BLaER1 treated with 17β-estradiol and CSF1 and Interleukin-3, amounts not matched to agents 10 nM and 100 nM (cell line): ENCODE measurements at regions not wholly inside any gene's neighbourhood (a gene's known extent, or its start where the extent isn't known, plus 50 kb on each side); places are given as distances from the start of the nearest gene placed in this dataset.
A peak's percentile ranks its signal among the peaks of the same experiment; 100 is the strongest.
"Not testable (repeated sequence)": the region's sequence is repeated elsewhere in the genome, so short reads cannot be mapped to it uniquely, and the experiment has no call there.

Source experiments
- H3K27ac ChIP-seq, 11 experiments: shearing (Covaris generic); formaldehyde crosslinking; 2 replicates each; pipeline ENCODE4 v1.8.1; 2022
- H3K27me3 ChIP-seq, 11 experiments: shearing (Covaris generic); formaldehyde crosslinking; 2 replicates each; pipeline ENCODE4 v1.8.1; 2022
- H3K36me3 ChIP-seq, 11 experiments: shearing (Covaris generic); formaldehyde crosslinking; 2 replicates each; pipeline ENCODE4 v1.8.1; 2022
- H3K4me1 ChIP-seq, 10 experiments: shearing (Covaris generic); formaldehyde crosslinking; 2 replicates each; pipeline ENCODE4 v1.8.1; 2022
- H3K4me2 ChIP-seq, 11 experiments: shearing (Covaris generic); formaldehyde crosslinking; 2 replicates each; pipeline ENCODE4 v1.8.1; 2022
- H3K4me3 ChIP-seq, 10 experiments: shearing (Covaris generic); formaldehyde crosslinking; 2 replicates each; pipeline ENCODE4 v1.8.1; 2022
- H3K9ac ChIP-seq, 11 experiments: shearing (Covaris generic); formaldehyde crosslinking; 2 replicates each; pipeline ENCODE4 v1.8.1; 2022
- H3K9me3 ChIP-seq, 11 experiments: shearing (Covaris generic); formaldehyde crosslinking; replicated peaks in 1 of 11; 2 replicates each; pipeline ENCODE4 v1.8.1; 2022
- H4K20me1 ChIP-seq, 11 experiments: shearing (Covaris generic); formaldehyde crosslinking; 2 replicates each; pipeline ENCODE4 v1.8.1; 2022
- Cebpa-rat ChIP-seq, 11 experiments: shearing (Covaris generic); IDR thresholded peaks; 2 replicates each; pipeline ENCODE4 v1.8.1; 2022

DNA sequence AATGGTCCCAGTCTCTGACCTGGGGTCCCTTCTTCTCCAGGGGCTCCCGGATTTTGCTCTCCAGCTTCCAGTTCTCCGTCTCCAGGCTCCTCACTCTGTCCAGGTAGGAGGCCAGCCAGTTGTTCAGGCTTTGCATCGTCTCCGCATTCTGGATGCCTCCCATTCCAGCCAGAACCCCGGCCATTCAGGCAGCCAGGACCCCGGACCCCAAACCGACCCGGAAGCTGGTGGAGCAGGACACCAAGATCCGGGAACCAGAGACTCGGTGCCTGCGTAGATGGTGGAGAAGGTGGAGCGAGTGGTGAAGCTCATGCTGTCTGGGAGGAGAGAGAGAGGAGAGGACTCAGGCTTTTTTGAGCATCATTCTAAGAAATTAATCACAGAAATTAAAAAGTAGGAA is 572.4 kb upstream of the NCAM2 start:
- H3K27me3 ChIP-seq, result no peaks in the 10 kb centered on the region
- H3K27ac ChIP-seq, result no peak overlapping the region
- no peak for TF ChIP-seq Cebpa-rat (IDR thresholded peaks at IDR 0.05)
- no peak overlapping the region for H3K4me3 ChIP-seq
- peaks cover 0 to 4% (median 0%) of the 10 kb centered on the region in 11 experiments; a peak in 2 of 22 replicates for H3K9me3 ChIP-seq
- H3K4me2 ChIP-seq, result no peak overlapping the region
- H3K4me1 ChIP-seq, result no peaks in the 10 kb centered on the region
- H3K36me3 ChIP-seq, result no peaks in the 10 kb centered on the region
- no peaks in the 10 kb centered on the region for H4K20me1 ChIP-seq
- no peak overlapping the region for H3K9ac ChIP-seq

DNA sequence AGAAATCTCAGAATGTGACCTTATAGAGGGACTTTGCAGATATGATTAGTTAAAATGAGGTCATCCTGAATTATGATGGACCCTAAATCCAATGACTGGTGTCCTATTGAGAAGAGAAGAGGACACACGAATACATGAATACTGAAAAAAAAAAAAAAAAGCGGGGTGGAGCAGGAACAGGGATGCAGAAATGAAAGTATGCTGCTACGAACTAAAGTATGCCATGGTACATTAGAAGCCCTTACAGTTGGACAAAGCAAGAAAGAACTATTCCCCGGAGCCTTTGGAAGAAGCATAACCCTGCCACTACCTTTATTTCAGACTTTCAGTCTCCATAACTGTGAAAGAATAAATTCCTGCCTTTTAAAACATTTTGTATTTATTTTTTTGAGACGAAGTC is 557.9 kb upstream of the NCAM2 start:
- no peaks in the 10 kb centered on the region for H3K27me3 ChIP-seq
- H3K4me1 ChIP-seq, result no peaks in the 10 kb centered on the region
- no peaks in the 10 kb centered on the region for H3K9me3 ChIP-seq
- no peaks in the 10 kb centered on the region for H4K20me1 ChIP-seq
- H3K4me2 ChIP-seq, result no peak overlapping the region
- H3K27ac ChIP-seq, result no peak overlapping the region
- H3K36me3 ChIP-seq, result no peaks in the 10 kb centered on the region
- no peak overlapping the region for H3K9ac ChIP-seq
- H3K4me3 ChIP-seq, result no peak overlapping the region
- TF ChIP-seq Cebpa-rat (IDR thresholded peaks at IDR 0.05), result no peak

DNA sequence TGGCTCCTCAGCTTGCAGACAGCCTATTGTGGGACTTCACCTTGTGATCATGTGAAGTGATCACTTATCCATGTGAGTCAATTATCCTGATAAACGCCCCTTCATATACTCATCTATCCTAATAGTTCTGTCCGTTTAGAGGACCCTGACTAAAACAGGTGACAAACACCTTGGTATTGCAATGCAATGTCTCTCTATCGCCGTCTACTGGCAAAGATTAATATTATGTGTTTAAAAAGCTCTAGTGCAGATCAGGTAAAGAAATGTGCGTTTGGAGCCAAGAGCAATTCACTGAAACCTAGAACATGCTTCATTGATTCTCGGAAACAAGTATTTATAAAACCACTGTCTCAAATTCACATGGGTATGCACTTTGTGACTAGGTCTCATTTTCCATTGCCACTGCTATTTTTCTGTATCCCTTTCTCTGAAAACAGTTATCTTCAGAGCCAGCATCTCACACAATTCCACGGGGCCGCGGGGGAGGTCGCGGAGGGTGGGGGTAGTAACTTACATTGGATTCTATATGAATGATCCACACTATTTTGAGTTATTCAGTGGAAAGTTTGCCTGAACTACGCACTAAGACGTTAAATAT is 554.6 kb upstream of the NCAM2 start:
- no peaks in the 10 kb centered on the region for H3K27me3 ChIP-seq
- H3K27ac ChIP-seq, result no peak overlapping the region
- no peak overlapping the region for H3K9ac ChIP-seq
- H3K4me3 ChIP-seq, result no peak overlapping the region
- H3K36me3 ChIP-seq, result no peaks in the 10 kb centered on the region
- no peaks in the 10 kb centered on the region for H3K4me1 ChIP-seq
- H4K20me1 ChIP-seq, result no peaks in the 10 kb centered on the region
- no peak for TF ChIP-seq Cebpa-rat (IDR thresholded peaks at IDR 0.05)
- no peaks in the 10 kb centered on the region for H3K9me3 ChIP-seq
- H3K4me2 ChIP-seq, result no peak overlapping the region

DNA sequence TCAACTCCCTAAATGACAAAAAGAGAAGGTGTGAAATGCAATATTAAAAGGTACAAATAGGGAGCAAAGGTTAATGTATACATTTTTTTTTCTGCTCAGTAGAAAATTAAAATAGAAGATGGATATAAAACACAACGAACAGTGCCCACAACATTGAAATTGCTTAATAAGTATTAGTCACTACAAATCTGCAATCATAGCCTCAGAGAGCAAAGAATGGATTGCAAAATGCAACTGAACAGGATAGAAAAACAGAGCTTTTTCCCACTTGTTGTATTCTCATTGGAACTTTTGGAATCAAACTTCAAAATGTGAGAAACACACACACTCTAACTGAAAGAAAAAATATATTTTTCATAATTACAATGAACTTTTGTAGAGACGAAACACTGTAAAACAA is 552.2 kb upstream of the NCAM2 start:
- H3K27me3 ChIP-seq, result no peaks in the 10 kb centered on the region
- H3K4me2 ChIP-seq, result no peak overlapping the region
- TF ChIP-seq Cebpa-rat (IDR thresholded peaks at IDR 0.05), result no peak

GRCh38 chr21:20451046-20451445 is 547.2 kb upstream of the NCAM2 start:
- no peak for TF ChIP-seq Cebpa-rat (IDR thresholded peaks at IDR 0.05)

More for the DNA sequence above, 552.2 kb upstream of the NCAM2 start:
- Histone ChIP-seq H4K20me1 (no peaks in the 10 kb centered on the region), H3K4me1 (no peaks in the 10 kb centered on the region), H3K4me3 (no peak overlapping the region), H3K27ac (no peak overlapping the region), H3K9me3 (no peaks in the 10 kb centered on the region), H3K9ac (no peak overlapping the region), H3K36me3 (no peaks in the 10 kb centered on the region)

DNA sequence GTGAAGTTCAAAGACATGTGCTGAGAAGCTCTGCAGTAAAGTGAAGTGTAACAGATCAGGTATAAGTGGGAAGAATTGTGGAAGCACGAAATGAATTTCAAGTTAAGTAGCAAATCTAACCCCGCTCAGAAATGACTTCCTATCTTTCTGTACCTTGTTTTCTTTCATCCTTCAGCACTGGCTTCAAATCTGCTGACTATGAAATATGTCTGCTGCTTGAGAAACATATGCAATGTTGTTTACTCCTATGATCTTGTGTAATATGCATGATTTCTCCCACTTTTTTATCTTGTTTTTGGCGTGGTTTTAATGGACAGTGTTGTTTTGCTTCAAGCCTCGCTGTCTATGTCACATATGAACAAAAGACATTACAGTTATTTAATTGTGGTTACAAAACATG is 545.3 kb upstream of the NCAM2 start:
- Histone ChIP-seq H3K4me1 (no peaks in the 10 kb centered on the region), H3K4me3 (no peak overlapping the region), H3K9me3 (no peaks in the 10 kb centered on the region), H3K36me3 (no peaks in the 10 kb centered on the region), H3K4me2 (no peak overlapping the region), H3K27ac (no peak overlapping the region), H4K20me1 (no peaks in the 10 kb centered on the region), H3K9ac (no peak overlapping the region), H3K27me3 (no peaks in the 10 kb centered on the region)
- no peak for TF ChIP-seq Cebpa-rat (IDR thresholded peaks at IDR 0.05)

More at GRCh38 chr21:20451046-20451445, 547.2 kb upstream of the NCAM2 start:
- no peak overlapping the region for H3K4me3 ChIP-seq
- no peaks in the 10 kb centered on the region for H3K9me3 ChIP-seq
- H3K9ac ChIP-seq, result no peak overlapping the region
- H3K36me3 ChIP-seq, result no peaks in the 10 kb centered on the region
- no peaks in the 10 kb centered on the region for H3K4me1 ChIP-seq
- H3K27me3 ChIP-seq, result no peaks in the 10 kb centered on the region
- H3K4me2 ChIP-seq, result no peak overlapping the region
- H3K27ac ChIP-seq, result no peak overlapping the region
- H4K20me1 ChIP-seq, result no peaks in the 10 kb centered on the region

DNA sequence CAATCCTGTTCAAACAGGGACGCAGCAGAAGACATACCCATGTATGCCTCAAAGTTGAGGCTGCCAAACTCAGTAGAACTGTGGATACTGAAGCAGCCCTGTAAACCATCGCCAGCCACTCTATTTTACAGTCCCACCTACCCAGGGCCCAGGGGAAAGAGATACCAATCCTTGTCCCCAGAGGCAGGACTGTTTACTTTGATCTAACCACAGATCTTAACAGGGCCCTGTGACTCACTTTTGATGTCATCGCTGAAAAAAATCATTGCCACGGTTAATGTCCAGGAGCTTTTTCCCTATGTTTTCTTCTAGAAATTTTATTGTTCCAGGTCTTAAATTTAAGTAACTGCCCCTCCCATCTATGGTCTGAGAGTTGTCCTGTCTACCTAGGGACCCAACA is 538.4 kb upstream of the NCAM2 start:
- Histone ChIP-seq H3K36me3 (no peaks in the 10 kb centered on the region), H3K27ac (no peak overlapping the region), H3K4me1 (0 out of 20 replicates have a peak, but pooled peaks cover 0 to 4% (median 0%) of the 10 kb centered on the region in 10 experiments), H3K4me3 (no peak overlapping the region), H4K20me1 (no peaks in the 10 kb centered on the region), H3K9me3 (no peaks in the 10 kb centered on the region), H3K4me2 (peak overlapping the region in 1 of 11 experiments; percentile 18; a peak in 1 of 22 replicates), H3K27me3 (no peaks in the 10 kb centered on the region), H3K9ac (no peak overlapping the region)
- no peak for TF ChIP-seq Cebpa-rat (IDR thresholded peaks at IDR 0.05)

GRCh38 chr21:20463362-20463761 is 534.8 kb upstream of the NCAM2 start:
- no peak overlapping the region for H3K4me2 ChIP-seq
- no peak for TF ChIP-seq Cebpa-rat (IDR thresholded peaks at IDR 0.05)
- H3K9me3 ChIP-seq, result no peaks in the 10 kb centered on the region
- H3K9ac ChIP-seq, result no peak overlapping the region
- H3K36me3 ChIP-seq, result no peaks in the 10 kb centered on the region
- H4K20me1 ChIP-seq, result no peaks in the 10 kb centered on the region
- 0 out of 20 replicates have a peak, but pooled peaks cover 0 to 4% (median 0%) of the 10 kb centered on the region in 10 experiments for H3K4me1 ChIP-seq
- H3K27ac ChIP-seq, result no peak overlapping the region
- H3K4me3 ChIP-seq, result no peak overlapping the region
- no peaks in the 10 kb centered on the region for H3K27me3 ChIP-seq

DNA sequence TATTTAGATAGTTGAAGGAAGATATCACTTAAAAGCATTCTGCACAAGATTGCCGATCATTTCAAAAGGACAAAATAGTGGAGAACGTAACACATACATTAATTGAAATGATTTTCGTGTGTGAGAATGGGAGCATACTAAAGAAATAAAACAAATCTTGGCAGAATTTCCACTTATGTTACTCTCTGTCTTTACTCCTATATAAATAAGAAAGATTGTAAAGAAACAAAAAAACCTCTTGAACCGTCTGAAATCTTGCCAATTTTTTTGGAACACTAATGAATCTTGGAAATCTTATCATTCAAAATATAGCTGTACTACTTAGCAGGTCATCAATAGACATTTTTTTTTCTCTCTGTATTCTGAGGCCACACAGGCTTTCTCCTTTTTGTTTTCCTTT is 528.8 kb upstream of the NCAM2 start:
- H3K9ac ChIP-seq, result no peak overlapping the region
- no peak for TF ChIP-seq Cebpa-rat (IDR thresholded peaks at IDR 0.05)

GRCh38 chr21:20486303-20486702 is 511.9 kb upstream of the NCAM2 start:
- Histone ChIP-seq H3K4me3 (no peak overlapping the region), H3K27me3 (no peaks in the 10 kb centered on the region), H3K27ac (no peak overlapping the region), H3K4me2 (no peak overlapping the region), H3K4me1 (no peaks in the 10 kb centered on the region), H3K9ac (no peak overlapping the region), H3K36me3 (no peaks in the 10 kb centered on the region), H3K9me3 (no peaks in the 10 kb centered on the region), H4K20me1 (no peaks in the 10 kb centered on the region)
- no peak for TF ChIP-seq Cebpa-rat (IDR thresholded peaks at IDR 0.05)

More for the DNA sequence above, 528.8 kb upstream of the NCAM2 start:
- Histone ChIP-seq H3K4me2 (no peak overlapping the region), H3K36me3 (no peaks in the 10 kb centered on the region), H3K4me3 (no peak overlapping the region), H3K27ac (no peak overlapping the region), H3K27me3 (no peaks in the 10 kb centered on the region), H4K20me1 (no peaks in the 10 kb centered on the region), H3K9me3 (no peaks in the 10 kb centered on the region), H3K4me1 (no peaks in the 10 kb centered on the region)

DNA sequence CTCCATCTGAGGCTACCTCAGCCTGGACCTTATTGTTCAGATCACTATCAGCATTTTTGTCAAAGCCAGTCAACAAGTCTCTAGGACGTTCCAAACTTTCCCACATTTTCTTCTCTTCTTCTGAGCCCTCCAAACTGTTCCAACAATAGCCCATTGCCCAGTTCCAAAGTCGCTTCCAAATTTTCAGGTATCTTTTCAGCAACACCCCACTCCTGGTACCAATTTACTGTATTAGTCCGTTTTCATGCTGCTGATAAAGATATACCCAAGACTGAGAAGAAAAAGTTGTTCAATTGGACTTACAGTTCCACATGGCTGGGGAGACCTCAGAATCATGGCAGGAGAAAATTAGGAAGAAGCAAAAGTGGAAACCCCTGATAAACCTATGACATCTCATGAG is 495.3 kb upstream of the NCAM2 start:
- not testable (repeated sequence) for H3K36me3 ChIP-seq, H4K20me1 ChIP-seq, H3K27ac ChIP-seq

More for the DNA sequence above, 495.3 kb upstream of the NCAM2 start:
- H3K27me3 ChIP-seq, H3K9ac ChIP-seq, H3K4me3 ChIP-seq, H3K4me2 ChIP-seq, H3K4me1 ChIP-seq: not testable (repeated sequence)
- peaks cover 16 to 33% (median 18%) of the 10 kb centered on the region in 11 experiments for H3K9me3 ChIP-seq
